ENCODE measurements at regions not wholly inside any gene's neighbourhood (a gene's known extent, or its start where the extent isn't known, plus 50 kb on each side); places are given as distances from the start of the nearest gene placed in this dataset.
"Not testable (repeated sequence)": the region's sequence is repeated elsewhere in the genome, so short reads cannot be mapped to it uniquely, and the experiment has no call there.

DNA sequence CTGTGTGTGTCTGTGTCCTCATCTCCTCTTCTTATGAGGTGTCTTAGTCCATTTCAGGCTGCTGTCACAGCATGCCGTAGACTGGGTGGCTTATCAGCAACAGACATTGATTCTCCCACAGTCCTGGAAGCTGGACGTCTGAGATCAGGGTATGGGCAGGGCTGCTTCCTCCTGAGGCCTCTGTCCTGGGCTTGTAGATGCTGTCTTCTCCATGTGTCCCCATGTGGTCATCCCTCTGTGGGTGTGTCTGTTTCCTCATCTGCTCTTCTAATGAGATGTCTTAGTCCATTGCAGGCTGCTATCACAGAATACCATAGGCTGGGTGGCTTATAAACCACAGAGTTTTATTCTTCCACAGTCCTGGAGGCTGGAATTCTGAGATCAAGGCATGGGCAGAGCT is 205.0 kb upstream of the USP9Y start:
- Mint-ChIP-seq H3K36me3 (ENCODE audit: low read depth) (no peaks in the 10 kb centered on the region), H3K4me3 (no peak overlapping the region), H3K4me1 (ENCODE audit: low read depth) (no peaks in the 10 kb centered on the region), H3K9me3 (no peaks in the 10 kb centered on the region), H3K27ac (no peak overlapping the region), H3K27me3 (no peaks in the 10 kb centered on the region)
- intact Hi-C loops (cut with DNase I, micrococcal nuclease), result no loop called here
- no peaks in the 10 kb centered on the region for H3K36me3 ChIP-seq (ENCODE audit: insufficient read depth, low read length)
- no peaks in the 10 kb centered on the region for H3K27me3 ChIP-seq (ENCODE audit: control insufficient read depth in 1 of 2, insufficient read depth in 2 of 2, low read length in 2 of 2)
- no peaks in the 10 kb centered on the region for H3K9me3 ChIP-seq (ENCODE audit: control insufficient read depth in 1 of 2, insufficient read depth in 1 of 2, low read length in 2 of 2)
- ATAC-seq (ENCODE audit: poor library complexity) (no peak), DNase-seq (no peak)
- no peak overlapping the region for H3K27ac ChIP-seq (ENCODE audit: low read depth in 1 of 2, low read length in 2 of 2)
- POLR2A ChIA-PET, result no interaction called here
- TF ChIP-seq, protein P1, sequence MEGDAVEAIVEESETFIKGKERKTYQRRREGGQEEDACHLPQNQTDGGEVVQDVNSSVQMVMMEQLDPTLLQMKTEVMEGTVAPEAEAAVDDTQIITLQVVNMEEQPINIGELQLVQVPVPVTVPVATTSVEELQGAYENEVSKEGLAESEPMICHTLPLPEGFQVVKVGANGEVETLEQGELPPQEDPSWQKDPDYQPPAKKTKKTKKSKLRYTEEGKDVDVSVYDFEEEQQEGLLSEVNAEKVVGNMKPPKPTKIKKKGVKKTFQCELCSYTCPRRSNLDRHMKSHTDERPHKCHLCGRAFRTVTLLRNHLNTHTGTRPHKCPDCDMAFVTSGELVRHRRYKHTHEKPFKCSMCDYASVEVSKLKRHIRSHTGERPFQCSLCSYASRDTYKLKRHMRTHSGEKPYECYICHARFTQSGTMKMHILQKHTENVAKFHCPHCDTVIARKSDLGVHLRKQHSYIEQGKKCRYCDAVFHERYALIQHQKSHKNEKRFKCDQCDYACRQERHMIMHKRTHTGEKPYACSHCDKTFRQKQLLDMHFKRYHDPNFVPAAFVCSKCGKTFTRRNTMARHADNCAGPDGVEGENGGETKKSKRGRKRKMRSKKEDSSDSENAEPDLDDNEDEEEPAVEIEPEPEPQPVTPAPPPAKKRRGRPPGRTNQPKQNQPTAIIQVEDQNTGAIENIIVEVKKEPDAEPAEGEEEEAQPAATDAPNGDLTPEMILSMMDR (IDR thresholded peaks at IDR 0.05), result no peak
- no peak overlapping the region for H3K4me3 ChIP-seq (ENCODE audit: low read length)
- CTCF ChIA-PET, result no interaction called here
- H3K4me1 ChIP-seq (ENCODE audit: insufficient read depth, low read length), result no peaks in the 10 kb centered on the region

DNA sequence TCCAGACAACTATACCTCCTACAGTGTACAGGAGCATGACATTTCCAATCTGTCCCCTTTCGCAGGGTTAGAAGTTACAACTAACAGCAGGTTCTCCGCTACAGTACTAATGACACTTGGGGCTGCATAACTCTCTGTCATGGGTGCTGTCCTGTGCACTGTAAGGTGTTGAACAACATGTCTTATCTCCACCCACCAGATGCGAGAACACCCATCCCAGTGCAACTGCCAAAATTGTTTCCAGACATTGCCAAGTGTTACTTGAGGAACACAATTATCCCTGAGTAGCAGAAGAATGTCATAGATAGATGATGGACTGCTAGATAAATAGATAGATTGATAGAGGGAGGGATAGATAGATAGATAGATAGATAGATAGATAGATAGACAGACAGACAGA is 200.9 kb upstream of the USP9Y start:
- Histone ChIP-seq H3K4me3 (ENCODE audit: low read length) (no peak overlapping the region), H3K9me3 (ENCODE audit: control insufficient read depth in 1 of 2, insufficient read depth in 1 of 2, low read length in 2 of 2) (no peaks in the 10 kb centered on the region), H3K27me3 (ENCODE audit: control insufficient read depth in 1 of 2, insufficient read depth in 2 of 2, low read length in 2 of 2) (no peaks in the 10 kb centered on the region), H3K4me1 (ENCODE audit: insufficient read depth, low read length) (no peaks in the 10 kb centered on the region), H3K27ac (ENCODE audit: low read depth in 1 of 2, low read length in 2 of 2) (no peak overlapping the region), H3K36me3 (ENCODE audit: insufficient read depth, low read length) (no peaks in the 10 kb centered on the region)
- H3K4me1 Mint-ChIP-seq (ENCODE audit: low read depth), result no peaks in the 10 kb centered on the region
- no peak overlapping the region for H3K27ac Mint-ChIP-seq
- H3K4me3 Mint-ChIP-seq, result no peak overlapping the region
- H3K27me3 Mint-ChIP-seq, result no peaks in the 10 kb centered on the region
- ATAC-seq (ENCODE audit: poor library complexity), result no peak
- TF ChIP-seq, protein P1 (IDR thresholded peaks at IDR 0.05), result no peak
- no peaks in the 10 kb centered on the region for H3K36me3 Mint-ChIP-seq (ENCODE audit: low read depth)
- no peaks in the 10 kb centered on the region for H3K9me3 Mint-ChIP-seq
- ChIA-PET CTCF (no interaction called here), POLR2A (no interaction called here)
- DNase-seq, result no peak
- intact Hi-C loops (cut with DNase I, micrococcal nuclease), result no loop called here

DNA sequence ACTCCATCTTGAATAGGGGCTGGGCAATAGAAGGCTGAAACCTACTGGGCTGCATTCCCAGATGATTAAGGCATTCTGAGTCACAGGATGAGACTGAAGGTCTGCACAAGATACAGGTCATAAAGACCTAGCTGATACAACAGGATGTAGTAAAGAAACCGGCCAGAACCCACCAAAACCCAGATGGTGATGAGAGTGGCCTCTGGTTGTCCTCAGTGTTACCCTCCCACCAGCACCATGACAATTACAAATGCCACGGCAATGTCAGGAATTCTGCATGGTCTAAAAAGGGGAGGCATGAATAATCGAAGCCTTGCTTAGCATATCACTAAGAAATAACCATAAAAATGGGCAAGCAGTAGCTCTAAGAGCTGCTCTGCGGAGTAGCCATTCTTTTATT is 197.0 kb upstream of the USP9Y start:
- not testable (repeated sequence) for H3K27ac Mint-ChIP-seq

DNA sequence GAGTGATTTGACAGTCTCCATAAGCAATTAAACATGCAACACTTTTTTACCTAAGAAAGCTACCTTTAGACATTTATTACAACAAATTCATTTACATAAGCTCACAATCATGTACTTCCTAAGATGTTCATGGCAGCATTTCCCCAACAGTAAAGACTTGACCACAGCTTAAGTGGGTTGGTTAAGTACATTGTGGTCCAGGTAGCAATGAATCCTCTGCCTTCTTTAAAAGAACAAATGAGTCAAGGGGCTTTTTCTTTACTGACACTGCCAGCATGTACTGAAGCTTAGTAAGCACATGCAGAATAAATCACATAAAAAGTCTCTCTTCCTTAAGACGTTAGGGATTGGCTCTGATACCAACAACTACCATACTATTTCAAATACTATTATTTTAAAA is 183.7 kb upstream of the USP9Y start:
- Mint-ChIP-seq H3K9me3 (no peaks in the 10 kb centered on the region), H3K27ac (no peak overlapping the region), H3K27me3 (no peaks in the 10 kb centered on the region), H3K4me1 (ENCODE audit: low read depth) (no peaks in the 10 kb centered on the region), H3K36me3 (ENCODE audit: low read depth) (no peaks in the 10 kb centered on the region), H3K4me3 (no peak overlapping the region)
- no peaks in the 10 kb centered on the region for H3K36me3 ChIP-seq (ENCODE audit: insufficient read depth, low read length)
- H3K4me1 ChIP-seq (ENCODE audit: insufficient read depth, low read length), result no peaks in the 10 kb centered on the region
- ChIA-PET POLR2A (interaction anchor here (0.6 kb wide), 1 partner anchor 82 kb away, joined by 3 read pairs; no protein-coding TSS in a partner anchor), CTCF (no interaction called here)
- no peaks in the 10 kb centered on the region for H3K27me3 ChIP-seq (ENCODE audit: control insufficient read depth in 1 of 2, insufficient read depth in 2 of 2, low read length in 2 of 2)
- intact Hi-C loops (cut with DNase I, micrococcal nuclease), result no loop called here
- ATAC-seq (ENCODE audit: poor library complexity), result no peak
- H3K27ac ChIP-seq (ENCODE audit: low read depth in 1 of 2, low read length in 2 of 2), result no peak overlapping the region
- no peaks in the 10 kb centered on the region for H3K9me3 ChIP-seq (ENCODE audit: control insufficient read depth in 1 of 2, insufficient read depth in 1 of 2, low read length in 2 of 2)
- H3K4me3 ChIP-seq (ENCODE audit: low read length), result no peak overlapping the region
- TF ChIP-seq, protein P1 (IDR thresholded peaks at IDR 0.05), result no peak
- DNase-seq, result no peak

More for the DNA sequence above, 197.0 kb upstream of the USP9Y start:
- intact Hi-C loops (cut with DNase I, micrococcal nuclease); DNase-seq; H3K9me3 Mint-ChIP-seq; H3K27me3 Mint-ChIP-seq; ATAC-seq (ENCODE audit: poor library complexity); H3K36me3 ChIP-seq (ENCODE audit: insufficient read depth, low read length); H3K27me3 ChIP-seq (ENCODE audit: control insufficient read depth in 1 of 2, insufficient read depth in 2 of 2, low read length in 2 of 2); H3K36me3 Mint-ChIP-seq (ENCODE audit: low read depth); H3K27ac ChIP-seq (ENCODE audit: low read depth in 1 of 2, low read length in 2 of 2); CTCF ChIA-PET; H3K4me1 ChIP-seq (ENCODE audit: insufficient read depth, low read length); H3K4me1 Mint-ChIP-seq (ENCODE audit: low read depth); H3K4me3 Mint-ChIP-seq; H3K9me3 ChIP-seq (ENCODE audit: control insufficient read depth in 1 of 2, insufficient read depth in 1 of 2, low read length in 2 of 2); POLR2A ChIA-PET; H3K4me3 ChIP-seq (ENCODE audit: low read length): not testable (repeated sequence)
